HG02571 (cell line): ENCODE measurements at regions not wholly inside any gene's neighbourhood (a gene's known extent, or its start where the extent isn't known, plus 50 kb on each side); places are given as distances from the start of the nearest gene placed in this dataset.

Source experiments
- ATAC-seq: cut with Tn5 transposase; IDR thresholded peaks from one replicate; pipeline ENCODE4 v1.9.1; 2021; ENCODE audit warnings: mild to moderate bottlenecking, moderate library complexity; ENCODE audit not compliant: unreplicated experiment

- ATAC-seq, result no peak
Observed at GRCh38 chr20:55784036-55784435, 221.3 kb downstream of the CBLN4 start.

GRCh38 chr20:55783381-55783780, 221.9 kb downstream of the CBLN4 start:
- no peak for ATAC-seq

GRCh38 chr20:55782912-55783253, 222.4 kb downstream of the CBLN4 start:
- ATAC-seq, result no peak

- ATAC-seq, result no peak
Observed at GRCh38 chr20:55782224-55782911, 223.0 kb downstream of the CBLN4 start.

GRCh38 chr20:55778796-55779195, 226.5 kb downstream of the CBLN4 start:
- no peak for ATAC-seq

- ATAC-seq, result no peak
Observed at GRCh38 chr20:55777641-55778040, 227.7 kb downstream of the CBLN4 start.

GRCh38 chr20:55776176-55776575, 229.1 kb downstream of the CBLN4 start:
- ATAC-seq, result no peak

- no peak for ATAC-seq
Observed at GRCh38 chr20:55774628-55775027, 230.7 kb downstream of the CBLN4 start.

- ATAC-seq, result no peak
Observed at GRCh38 chr20:55761797-55762196, 243.5 kb downstream of the CBLN4 start.

GRCh38 chr20:55761100-55761499, 244.2 kb downstream of the CBLN4 start:
- ATAC-seq, result no peak

GRCh38 chr20:55760586-55760985, 244.7 kb downstream of the CBLN4 start:
- no peak for ATAC-seq

- no peak for ATAC-seq
Observed at GRCh38 chr20:55755861-55756260, 249.5 kb downstream of the CBLN4 start.

GRCh38 chr20:55755411-55755810, 249.9 kb downstream of the CBLN4 start:
- ATAC-seq, result no peak

- no peak for ATAC-seq
Observed at GRCh38 chr20:55746723-55747122, 258.6 kb downstream of the CBLN4 start.

GRCh38 chr20:55745840-55746239, 259.5 kb downstream of the CBLN4 start:
- ATAC-seq, result no peak

- ATAC-seq, result no peak
Observed at GRCh38 chr20:55744896-55745295, 260.4 kb downstream of the CBLN4 start.

GRCh38 chr20:55741801-55742200, 263.5 kb downstream of the CBLN4 start:
- ATAC-seq, result no peak

- no peak for ATAC-seq
Observed at GRCh38 chr20:55740076-55740475, 265.2 kb downstream of the CBLN4 start.

- ATAC-seq, result no peak
Observed at GRCh38 chr20:55730321-55730720, 275.0 kb downstream of the CBLN4 start.

- no peak for ATAC-seq
Observed at GRCh38 chr20:55714736-55715135, 290.6 kb downstream of the CBLN4 start.

GRCh38 chr20:55714082-55714481, 291.2 kb downstream of the CBLN4 start:
- no peak for ATAC-seq

- ATAC-seq, result no peak
Observed at GRCh38 chr20:55704458-55704857, 300.9 kb downstream of the CBLN4 start.

- ATAC-seq, result no peak
Observed at GRCh38 chr20:55701467-55701866, 303.9 kb downstream of the CBLN4 start.
